ENCODE measurements at regions not wholly inside any gene's neighbourhood (a gene's known extent, or its start where the extent isn't known, plus 50 kb on each side); places are given as distances from the start of the nearest gene placed in this dataset.

DNA sequence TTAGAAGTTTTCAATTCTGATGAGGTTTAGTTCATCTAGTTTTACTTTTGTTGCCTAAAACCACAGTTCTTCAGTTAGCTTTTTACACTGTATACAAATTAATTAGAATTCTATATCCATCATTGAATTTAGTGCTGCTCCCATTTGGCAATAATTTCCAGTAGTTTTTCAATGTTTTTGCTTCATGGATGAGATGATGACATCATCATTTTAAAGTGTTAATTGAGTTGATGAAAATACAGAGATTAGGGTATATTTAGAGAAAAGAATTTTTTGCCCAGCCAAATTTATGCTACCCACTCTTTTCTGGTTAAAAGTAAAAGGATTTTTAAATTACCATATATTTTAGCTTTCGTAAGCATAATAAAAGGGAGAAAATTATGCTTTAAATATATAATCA is 323.8 kb downstream of the TMEM167A start:
- intact Hi-C loops (cut with DNase I): no loop called here
- H3K4me3 ChIP-seq: no peak overlapping the region
- H3K27ac ChIP-seq (replicated peaks in 1 of 4): no peak overlapping the region
- no peaks in the 10 kb centered on the region for H3K9me3 ChIP-seq
- TF ChIP-seq EP300 (IDR thresholded peaks at IDR 0.05) (no peak), POLR2A (IDR thresholded peaks at IDR 0.05; ENCODE audit: low read depth) (no peak), POLR2AphosphoS5 (IDR thresholded peaks at IDR 0.05) (no peak)
- TF ChIP-seq, protein P1, sequence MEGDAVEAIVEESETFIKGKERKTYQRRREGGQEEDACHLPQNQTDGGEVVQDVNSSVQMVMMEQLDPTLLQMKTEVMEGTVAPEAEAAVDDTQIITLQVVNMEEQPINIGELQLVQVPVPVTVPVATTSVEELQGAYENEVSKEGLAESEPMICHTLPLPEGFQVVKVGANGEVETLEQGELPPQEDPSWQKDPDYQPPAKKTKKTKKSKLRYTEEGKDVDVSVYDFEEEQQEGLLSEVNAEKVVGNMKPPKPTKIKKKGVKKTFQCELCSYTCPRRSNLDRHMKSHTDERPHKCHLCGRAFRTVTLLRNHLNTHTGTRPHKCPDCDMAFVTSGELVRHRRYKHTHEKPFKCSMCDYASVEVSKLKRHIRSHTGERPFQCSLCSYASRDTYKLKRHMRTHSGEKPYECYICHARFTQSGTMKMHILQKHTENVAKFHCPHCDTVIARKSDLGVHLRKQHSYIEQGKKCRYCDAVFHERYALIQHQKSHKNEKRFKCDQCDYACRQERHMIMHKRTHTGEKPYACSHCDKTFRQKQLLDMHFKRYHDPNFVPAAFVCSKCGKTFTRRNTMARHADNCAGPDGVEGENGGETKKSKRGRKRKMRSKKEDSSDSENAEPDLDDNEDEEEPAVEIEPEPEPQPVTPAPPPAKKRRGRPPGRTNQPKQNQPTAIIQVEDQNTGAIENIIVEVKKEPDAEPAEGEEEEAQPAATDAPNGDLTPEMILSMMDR (IDR thresholded peaks at IDR 0.05): no peak
- H3K4me1 ChIP-seq: peaks cover 0 to 7% (median 3%) of the 10 kb centered on the region in 4 donors
- 90% methylated on average over 1 of the region's 1 CpG for WGBS
- no peaks in the 10 kb centered on the region for H3K27me3 ChIP-seq
- H3K36me3 ChIP-seq: no peaks in the 10 kb centered on the region
- no peak for DNase-seq (ENCODE audit: extremely low spot score)

DNA sequence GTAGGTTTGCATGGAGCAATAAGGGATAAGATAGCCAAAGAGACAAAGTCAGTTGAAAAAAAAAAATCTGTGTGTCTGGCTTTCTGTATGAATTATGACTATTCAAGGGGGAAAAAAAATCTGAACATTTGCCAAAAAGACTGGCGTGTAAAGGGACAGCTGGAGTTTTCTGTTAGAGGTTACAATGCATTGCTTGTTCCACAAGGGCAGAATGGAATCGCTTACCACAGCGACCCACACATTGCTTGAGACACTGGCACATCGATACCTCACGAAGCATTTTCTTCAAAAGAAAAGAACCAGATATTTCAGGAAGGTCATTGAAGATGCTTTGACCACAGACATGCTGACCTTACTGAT is 327.8 kb downstream of the TMEM167A start:
- H3K27me3 ChIP-seq: no peaks in the 10 kb centered on the region
- H3K4me1 ChIP-seq: peaks cover 0 to 7% (median 5%) of the 10 kb centered on the region in 4 donors
- no peaks in the 10 kb centered on the region for H3K9me3 ChIP-seq
- no peaks in the 10 kb centered on the region for H3K36me3 ChIP-seq
- no peak overlapping the region for H3K27ac ChIP-seq (replicated peaks in 1 of 4)
- no peak overlapping the region for H3K4me3 ChIP-seq
- intact Hi-C loops (cut with DNase I): no loop called here
- DNase-seq (ENCODE audit: extremely low spot score): no peak
- TF ChIP-seq POLR2A (IDR thresholded peaks at IDR 0.05; ENCODE audit: low read depth): no peak
- no peak for TF ChIP-seq POLR2AphosphoS5 (IDR thresholded peaks at IDR 0.05)
- WGBS: 41% methylated on average over 5 of the region's 5 CpGs

DNA sequence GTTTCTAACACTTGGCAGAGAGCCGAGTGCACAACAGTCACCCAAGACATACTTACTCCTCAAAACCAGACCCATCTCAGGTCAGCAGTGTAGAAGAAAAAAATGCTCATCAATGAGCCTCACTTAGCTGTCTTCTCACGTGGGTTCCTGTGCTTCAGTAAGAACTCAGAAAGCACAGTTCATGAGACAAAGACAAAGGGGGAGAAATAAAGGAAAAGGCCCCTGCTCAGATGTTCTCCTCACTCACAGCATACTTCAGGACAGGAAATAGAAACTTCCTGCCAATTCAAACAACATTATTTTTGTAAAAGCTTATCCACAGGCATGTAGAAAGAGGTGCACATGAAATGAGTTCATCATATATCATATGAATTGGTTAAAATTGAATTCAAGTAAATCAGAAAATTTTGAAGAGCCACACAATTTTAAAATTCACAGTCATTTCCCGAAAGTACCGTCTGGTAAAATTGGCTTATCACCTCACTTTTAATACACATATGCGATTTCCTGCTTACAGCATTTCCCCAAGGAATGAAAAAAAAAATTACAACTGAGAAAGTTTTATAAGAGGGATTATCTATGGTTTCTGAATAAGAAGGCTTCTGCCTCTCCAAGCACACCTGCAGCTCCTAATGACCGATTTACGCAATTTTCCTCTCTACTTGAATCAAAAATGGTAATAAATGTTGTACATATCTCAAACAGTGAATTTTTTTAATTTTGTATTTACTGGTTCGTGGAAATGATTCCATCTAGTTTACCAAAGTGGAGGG is 328.3 kb downstream of the TMEM167A start:
- H3K27me3 ChIP-seq: no peaks in the 10 kb centered on the region
- no peaks in the 10 kb centered on the region for H3K36me3 ChIP-seq
- DNase-seq (ENCODE audit: extremely low spot score): no peak
- H3K9me3 ChIP-seq: no peaks in the 10 kb centered on the region
- H3K4me1 ChIP-seq: peaks cover 0 to 7% (median 5%) of the 10 kb centered on the region in 4 donors
- WGBS: 56% methylated on average over 8 of the region's 8 CpGs
- TF ChIP-seq POLR2A (IDR thresholded peaks at IDR 0.05; ENCODE audit: low read depth) (no peak), EP300 (IDR thresholded peaks at IDR 0.05) (no peak), POLR2AphosphoS5 (IDR thresholded peaks at IDR 0.05) (no peak)
- TF ChIP-seq, protein P1 (IDR thresholded peaks at IDR 0.05): no peak
- H3K4me3 ChIP-seq: no peak overlapping the region
- intact Hi-C loops (cut with DNase I): no loop called here
- H3K27ac ChIP-seq (replicated peaks in 1 of 4): no peak overlapping the region

- H3K27me3 ChIP-seq: no peaks in the 10 kb centered on the region
- H3K4me1 ChIP-seq: peaks cover 0 to 7% (median 5%) of the 10 kb centered on the region in 4 donors
- DNase-seq (ENCODE audit: extremely low spot score): no peak
- H3K27ac ChIP-seq (replicated peaks in 1 of 4): no peak overlapping the region
- H3K4me3 ChIP-seq: no peak overlapping the region
- no peaks in the 10 kb centered on the region for H3K9me3 ChIP-seq
- intact Hi-C loops (cut with DNase I): no loop called here
- no peaks in the 10 kb centered on the region for H3K36me3 ChIP-seq
- WGBS: 98% methylated on average over 2 of the region's 2 CpGs
- TF ChIP-seq POLR2A (IDR thresholded peaks at IDR 0.05; ENCODE audit: low read depth) (no peak), EP300 (IDR thresholded peaks at IDR 0.05) (no peak), POLR2AphosphoS5 (IDR thresholded peaks at IDR 0.05) (no peak)
- TF ChIP-seq, protein P1 (IDR thresholded peaks at IDR 0.05): no peak
Observed at GRCh38 chr5:82747986-82748385, 329.2 kb downstream of the TMEM167A start.

- DNase-seq (ENCODE audit: extremely low spot score): no peak
- TF ChIP-seq POLR2A (IDR thresholded peaks at IDR 0.05; ENCODE audit: low read depth) (no peak), POLR2AphosphoS5 (IDR thresholded peaks at IDR 0.05) (no peak), EP300 (IDR thresholded peaks at IDR 0.05) (no peak)
- TF ChIP-seq, protein P1 (IDR thresholded peaks at IDR 0.05): no peak
- no peaks in the 10 kb centered on the region for H3K27me3 ChIP-seq
- H3K9me3 ChIP-seq: no peaks in the 10 kb centered on the region
- WGBS: 83% methylated on average over 2 of the region's 2 CpGs
- intact Hi-C loops (cut with DNase I): no loop called here
- no peaks in the 10 kb centered on the region for H3K36me3 ChIP-seq
- no peak overlapping the region for H3K4me3 ChIP-seq
- peaks cover 0 to 7% (median 5%) of the 10 kb centered on the region in 4 donors for H3K4me1 ChIP-seq
- H3K27ac ChIP-seq (replicated peaks in 1 of 4): no peak overlapping the region
Observed at GRCh38 chr5:82745016-82745415, 332.2 kb downstream of the TMEM167A start.
